Heart left ventricle (tissue), 13 donors: ENCODE measurements at regions not wholly inside any gene's neighbourhood (a gene's known extent, or its start where the extent isn't known, plus 50 kb on each side); places are given as distances from the start of the nearest gene placed in this dataset.

Experiments
- CTCF ChIP-seq, 12 donors: fragments of 200-600 bp; sonication (generic) in 4 of 12; IDR thresholded peaks; one replicate each; pipeline versions ENCODE4 v1.5.0 to v1.8.0; 2018 to 2022; ENCODE audit warnings: antibody characterized with exemption in 12 of 12, mild to moderate bottlenecking in 5 of 12
- POLR2A ChIP-seq, 2 donors: fragments of 450-650 bp; IDR thresholded peaks; one replicate each; pipeline ENCODE4 v1.6.1; 2017; ENCODE audit warnings: antibody characterized with exemption in 2 of 2, mild to moderate bottlenecking in 2 of 2, moderate library complexity in 2 of 2
- donor health status: ischemic (EF 13 %, LVEDD 7.1; RV severe dilation, severe dysfunction).
- donor health status: DM: no; HTN: yes; CAD: no.
- donor health status: DM: no; HTN: no; CAD: no.
- donor health status: ischemic (EF 25% LVEDD 6.9; RV normal size, moderate dysfunction).
- donor health status: ischemic (EF 25% LVEDD 5.7; RV mildly dilated, moderate dysfunction).
- donor health status: ischemic (EF 35%, LVEDD 5.7; RV mildly dilated, moderate dysfunction).
- donor health status: nonischemic (EF 11% LVEDD 7.7; RV severe dilation, severe dysfunction).
- donor health status: DM: yes; HTN: yes; CAD: no.
- donor health status: PGD.
- donor health status: ischemic (EF 29% LVEDD 5.4; RV normal size, mild dysfunction).
- donor health status: nonischemic (EF 23%, LVEDD 6.1; RV moderate dilation, normal function).

- TF ChIP-seq CTCF (IDR thresholded peaks at IDR 0.05) (no peak), POLR2A (IDR thresholded peaks at IDR 0.05) (no peak)
Observed at GRCh38 chr13:106433066-106433465, 102.4 kb downstream of the EFNB2 start.
